Hepatocyte (in vitro differentiated cells): ENCODE measurements at regions not wholly inside any gene's neighbourhood (a gene's known extent, or its start where the extent isn't known, plus 50 kb on each side); places are given as distances from the start of the nearest gene placed in this dataset.
"Not testable (repeated sequence)": the region's sequence is repeated elsewhere in the genome, so short reads cannot be mapped to it uniquely, and the experiment has no call there.

ENCODE experiments used
- DNase-seq: peaks from one replicate; pipeline ENCODE4 v3.0.0-alpha.2; 2016; ENCODE audit warnings: low spot score
- H2AFZ ChIP-seq: fragments of 200-600 bp; sonication (generic); 2 replicates; pipeline ENCODE4 v1.6.0; 2016; ENCODE audit warnings: antibody characterized with exemption, mild to moderate bottlenecking
- H3K27ac ChIP-seq: fragments of 200-600 bp; sonication (generic); 2 replicates; pipeline ENCODE4 v1.5.1; 2016; ENCODE audit warnings: mild to moderate bottlenecking
- H3K27me3 ChIP-seq: fragments of 200-600 bp; sonication (generic); 2 replicates; pipeline ENCODE4 v1.6.1; 2016
- H3K36me3 ChIP-seq: fragments of 200-600 bp; sonication (generic); replicated peaks from 2 replicates; pipeline ENCODE4 v1.5.1; 2016; ENCODE audit warnings: low read depth; ENCODE audit not compliant: insufficient read depth
- H3K4me1 ChIP-seq: fragments of 200-600 bp; sonication (generic); 2 replicates; pipeline ENCODE4 v1.5.1; 2016; ENCODE audit warnings: mild to moderate bottlenecking, moderate library complexity; ENCODE audit not compliant: insufficient read depth
- H3K4me2 ChIP-seq: fragments of 200-600 bp; sonication (generic); 2 replicates; pipeline ENCODE4 v1.6.0; 2016
- H3K4me3 ChIP-seq: fragments of 200-600 bp; sonication (generic); 2 replicates; pipeline ENCODE4 v1.5.1; 2016; ENCODE audit warnings: mild to moderate bottlenecking
- H3K79me2 ChIP-seq: fragments of 200-600 bp; sonication (generic); 2 replicates; pipeline ENCODE4 v1.6.0; 2017; ENCODE audit warnings: mild to moderate bottlenecking
- H3K9me2 ChIP-seq: fragments of 200-600 bp; sonication (generic); replicated peaks from 2 replicates; pipeline ENCODE4 v1.6.0; 2017; ENCODE audit warnings: mild to moderate bottlenecking; ENCODE audit not compliant: insufficient read depth
- H3K9me3 ChIP-seq: fragments of 200-600 bp; sonication (generic); 2 replicates; pipeline ENCODE4 v1.5.1; 2016; ENCODE audit warnings: low read depth, mild to moderate bottlenecking
- H4K20me1 ChIP-seq: fragments of 200-600 bp; sonication (generic); 2 replicates; pipeline ENCODE4 v1.6.0; 2016; ENCODE audit warnings: mild to moderate bottlenecking; ENCODE audit not compliant: insufficient read depth, poor library complexity, severe bottlenecking
- EZH2 ChIP-seq: fragments of 200-600 bp; sonication (generic); IDR thresholded peaks from 2 replicates; pipeline ENCODE4 v1.6.1; 2016; ENCODE audit warnings: antibody characterized with exemption, mild to moderate bottlenecking, borderline replicate concordance
- EZH2phosphoT487 ChIP-seq: fragments of 200-600 bp; sonication (generic); IDR thresholded peaks from one replicate; pipeline ENCODE4 v1.6.1; 2018; ENCODE audit warnings: antibody characterized with exemption, mild to moderate bottlenecking, low read depth, moderate library complexity; ENCODE audit not compliant: unreplicated experiment, severe bottlenecking
- WGBS: methylation state at CpG from one replicate; pipeline ENCODE4 v1.1.6; 2016; ENCODE audit warnings: low lambda C conversion rate; ENCODE audit errors: missing lambda C conversion rate; 5-methylcytosine and 5-hydroxymethylcytosine counted together
- TF ChIP-seq, protein P1 (sequence below): fragments of 200-600 bp; sonication (generic); IDR thresholded peaks from 2 replicates; pipeline ENCODE4 v1.5.1; 2016; ENCODE audit warnings: antibody characterized with exemption, mild to moderate bottlenecking; ENCODE audit not compliant: poor library complexity

DNA sequence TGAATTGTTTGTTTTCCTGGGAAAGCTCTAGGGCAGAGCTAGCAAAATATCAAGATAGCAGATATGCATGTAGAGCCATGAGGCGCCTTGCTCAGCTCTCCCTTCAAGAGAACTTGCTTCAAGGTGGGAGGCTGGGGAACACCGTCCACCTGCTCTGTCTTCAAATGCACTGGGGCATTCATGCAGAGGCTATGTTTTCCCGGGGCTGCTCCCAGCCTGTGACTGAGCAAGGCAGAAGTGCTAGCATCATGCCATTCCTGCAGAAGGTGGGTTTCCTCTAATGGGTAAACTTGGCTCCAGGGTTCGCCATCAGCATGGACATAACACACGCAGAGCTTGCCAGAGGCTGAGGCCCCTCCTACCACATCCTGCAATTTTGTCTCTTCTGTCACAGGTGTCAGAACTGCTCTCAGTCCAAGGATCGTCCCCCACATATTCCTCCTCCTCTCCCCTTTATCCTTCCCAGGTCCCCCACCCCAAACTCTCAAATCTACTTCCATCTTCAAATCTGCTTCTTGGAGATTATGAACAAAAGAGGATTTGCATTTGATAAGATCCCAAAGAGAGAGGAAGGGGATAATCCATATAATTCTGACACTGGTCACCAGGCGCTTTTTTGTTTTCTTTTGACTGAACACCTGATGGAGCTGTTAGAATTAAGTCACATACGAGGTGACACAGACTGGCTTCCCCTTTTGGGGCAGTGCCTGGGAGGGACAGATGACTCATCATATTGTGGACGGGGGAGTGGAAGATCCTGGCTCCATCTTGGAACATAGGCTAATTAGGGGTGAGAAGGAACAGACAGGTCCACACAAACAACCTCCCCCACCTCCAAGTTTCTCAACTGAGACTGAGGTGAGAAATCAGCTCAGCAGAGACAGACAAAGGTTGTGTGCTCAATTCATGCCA is 85.0 kb upstream of the TAF11L2 start:
- no peaks in the 10 kb centered on the region for H3K9me3 ChIP-seq
- no peaks in the 10 kb centered on the region for H3K9me2 ChIP-seq
- H3K27ac ChIP-seq = no peak overlapping the region
- no peak overlapping the region for H3K4me2 ChIP-seq
- peaks cover 9% of the 10 kb centered on the region for H3K4me1 ChIP-seq
- TF ChIP-seq EZH2 = no peak
- H3K79me2 ChIP-seq = no peaks in the 10 kb centered on the region
- H2AFZ ChIP-seq = no peak overlapping the region
- H4K20me1 ChIP-seq = no peaks in the 10 kb centered on the region
- H3K4me3 ChIP-seq = no peak overlapping the region
- H3K27me3 ChIP-seq = no peaks in the 10 kb centered on the region
- DNase-seq = no peak
- 67% methylated on average over 7 of the region's 9 CpGs for WGBS
- H3K36me3 ChIP-seq = no peaks in the 10 kb centered on the region

DNA sequence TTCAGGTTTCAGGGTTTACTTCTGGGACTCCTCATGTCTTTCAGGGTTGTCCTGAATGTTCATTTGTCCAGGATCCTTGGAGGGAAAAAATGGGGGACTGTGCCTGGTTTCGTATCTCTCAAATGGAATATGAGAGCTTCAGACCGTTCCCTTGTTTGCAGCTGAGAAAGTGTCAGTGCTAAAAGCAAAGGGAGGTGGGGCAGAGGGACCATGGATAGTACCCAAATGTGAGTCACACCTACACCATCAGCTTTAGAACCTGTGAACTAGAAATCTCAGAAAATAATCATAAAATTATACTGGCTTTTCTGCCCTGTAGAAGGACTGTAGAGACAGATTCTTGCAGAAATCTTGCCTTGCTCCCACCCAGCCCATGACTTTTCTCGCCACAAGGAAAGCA is 84.3 kb upstream of the TAF11L2 start:
- WGBS = 82% methylated on average over 3 of the region's 3 CpGs
- Histone ChIP-seq H3K9me2 (no peaks in the 10 kb centered on the region), H3K4me1 (peaks cover 9% of the 10 kb centered on the region), H2AFZ (no peak overlapping the region), H3K4me3 (no peak overlapping the region), H3K4me2 (no peak overlapping the region), H3K27me3 (no peaks in the 10 kb centered on the region), H3K36me3 (no peaks in the 10 kb centered on the region), H3K79me2 (no peaks in the 10 kb centered on the region), H3K27ac (no peak overlapping the region), H4K20me1 (no peaks in the 10 kb centered on the region), H3K9me3 (no peaks in the 10 kb centered on the region)
- no peak for DNase-seq
- TF ChIP-seq, protein P1, sequence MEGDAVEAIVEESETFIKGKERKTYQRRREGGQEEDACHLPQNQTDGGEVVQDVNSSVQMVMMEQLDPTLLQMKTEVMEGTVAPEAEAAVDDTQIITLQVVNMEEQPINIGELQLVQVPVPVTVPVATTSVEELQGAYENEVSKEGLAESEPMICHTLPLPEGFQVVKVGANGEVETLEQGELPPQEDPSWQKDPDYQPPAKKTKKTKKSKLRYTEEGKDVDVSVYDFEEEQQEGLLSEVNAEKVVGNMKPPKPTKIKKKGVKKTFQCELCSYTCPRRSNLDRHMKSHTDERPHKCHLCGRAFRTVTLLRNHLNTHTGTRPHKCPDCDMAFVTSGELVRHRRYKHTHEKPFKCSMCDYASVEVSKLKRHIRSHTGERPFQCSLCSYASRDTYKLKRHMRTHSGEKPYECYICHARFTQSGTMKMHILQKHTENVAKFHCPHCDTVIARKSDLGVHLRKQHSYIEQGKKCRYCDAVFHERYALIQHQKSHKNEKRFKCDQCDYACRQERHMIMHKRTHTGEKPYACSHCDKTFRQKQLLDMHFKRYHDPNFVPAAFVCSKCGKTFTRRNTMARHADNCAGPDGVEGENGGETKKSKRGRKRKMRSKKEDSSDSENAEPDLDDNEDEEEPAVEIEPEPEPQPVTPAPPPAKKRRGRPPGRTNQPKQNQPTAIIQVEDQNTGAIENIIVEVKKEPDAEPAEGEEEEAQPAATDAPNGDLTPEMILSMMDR = no peak
- no peak for TF ChIP-seq EZH2phosphoT487
- TF ChIP-seq EZH2 = no peak

DNA sequence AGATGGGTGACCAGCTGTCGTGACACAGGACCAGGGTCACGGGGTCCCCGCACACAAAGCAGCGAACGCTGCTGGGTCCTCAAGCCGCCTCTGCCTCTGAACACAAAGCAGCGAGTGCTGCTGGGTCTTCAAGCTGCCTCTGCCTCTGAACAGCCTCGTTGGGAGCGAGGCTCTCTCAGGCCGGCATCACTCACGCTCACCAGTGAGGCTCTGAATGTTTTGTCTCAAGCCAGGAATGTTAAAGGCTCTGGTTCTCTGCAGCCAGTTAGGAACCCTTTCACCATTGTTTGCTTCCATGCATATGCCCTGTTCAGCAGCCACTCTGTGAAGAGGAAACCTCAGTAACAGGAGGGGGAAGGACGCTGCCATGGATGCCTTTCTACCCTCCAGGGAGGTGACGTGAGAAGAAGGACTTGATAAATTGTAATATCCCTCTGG is 82.7 kb upstream of the TAF11L2 start:
- Histone ChIP-seq H3K4me1 (peaks cover 9% of the 10 kb centered on the region), H3K79me2 (no peaks in the 10 kb centered on the region), H3K36me3 (no peaks in the 10 kb centered on the region), H3K27me3 (no peaks in the 10 kb centered on the region), H3K9me3 (no peaks in the 10 kb centered on the region), H2AFZ (peak overlapping the region; percentile 38), H3K4me3 (no peak overlapping the region), H3K4me2 (peak overlapping the region; percentile 36), H4K20me1 (no peaks in the 10 kb centered on the region), H3K27ac (no peak overlapping the region), H3K9me2 (no peaks in the 10 kb centered on the region)
- WGBS = 47% methylated on average over 13 of the region's 13 CpGs
- no peak for DNase-seq
- TF ChIP-seq EZH2 (no peak), EZH2phosphoT487 (no peak)
- TF ChIP-seq, protein P1 = no peak

DNA sequence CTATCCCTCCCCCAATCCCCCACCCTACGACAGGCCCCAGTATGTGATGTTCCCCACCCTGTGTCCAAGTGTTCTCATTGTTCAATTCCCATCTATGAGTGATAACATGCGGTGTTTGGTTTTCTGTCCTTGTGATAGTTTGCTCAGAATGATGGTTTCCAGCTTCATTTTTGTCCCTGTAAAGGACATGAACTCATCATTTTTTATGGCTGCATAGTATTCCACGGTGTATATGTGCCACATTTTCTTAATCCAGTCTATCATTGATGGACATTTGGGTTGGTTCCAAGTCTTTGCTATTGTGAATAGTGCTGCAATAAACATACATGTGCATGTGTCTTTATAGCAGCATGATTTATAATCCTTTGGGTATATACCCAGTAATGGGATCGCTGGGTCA is 81.7 kb upstream of the TAF11L2 start:
- H3K27ac ChIP-seq, H3K36me3 ChIP-seq, H3K79me2 ChIP-seq, H3K4me1 ChIP-seq, H3K9me2 ChIP-seq, H3K4me3 ChIP-seq, H4K20me1 ChIP-seq, H3K9me3 ChIP-seq, H2AFZ ChIP-seq, H3K4me2 ChIP-seq, DNase-seq, H3K27me3 ChIP-seq: not testable (repeated sequence)
- WGBS = 97% methylated on average over 4 of the region's 4 CpGs
